HG03558 (cell line): ENCODE measurements at regions not wholly inside any gene's neighbourhood (a gene's known extent, or its start where the extent isn't known, plus 50 kb on each side); places are given as distances from the start of the nearest gene placed in this dataset.
"Not testable (repeated sequence)": the region's sequence is repeated elsewhere in the genome, so short reads cannot be mapped to it uniquely, and the experiment has no call there.

Experiments used
- ATAC-seq: cut with Tn5 transposase; IDR thresholded peaks from one replicate; pipeline ENCODE4 v1.9.1; 2021; ENCODE audit warnings: moderate number of reproducible peaks; ENCODE audit not compliant: unreplicated experiment; ENCODE audit errors: extremely low read depth

DNA sequence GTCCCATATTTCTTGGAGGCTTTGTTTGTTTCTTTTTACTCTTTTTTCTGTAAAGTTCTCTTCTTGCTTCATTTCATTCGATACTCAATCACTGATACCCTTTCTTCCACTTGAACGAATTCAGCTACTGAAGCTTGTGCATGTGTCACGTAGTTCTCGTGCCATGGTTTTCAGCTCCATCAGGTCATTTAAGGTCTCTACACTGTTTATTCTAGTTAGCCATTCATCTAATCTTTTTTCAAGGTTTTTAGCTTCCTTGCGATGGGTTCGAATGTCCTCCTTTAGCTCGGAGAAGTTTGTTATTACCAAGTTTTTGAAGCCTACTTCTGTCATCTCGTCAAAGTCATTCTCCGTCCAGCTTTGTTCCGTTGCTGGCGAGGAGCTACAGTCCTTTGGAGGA is 55.6 kb upstream of the CRYM start:
- ATAC-seq: not testable (repeated sequence)
